H9 (cell line): ENCODE measurements at regions not wholly inside any gene's neighbourhood (a gene's known extent, or its start where the extent isn't known, plus 50 kb on each side); places are given as distances from the start of the nearest gene placed in this dataset.

Source experiments
- DNase-seq: peaks from one replicate; pipeline ENCODE4 v3.0.0-alpha.2; 2017
- H2AFZ ChIP-seq: one replicate; pipeline ENCODE4 v1.6.1; 2013; ENCODE audit warnings: mild to moderate bottlenecking, low read length, control low read depth, moderate library complexity
- H2AK5ac ChIP-seq: 2 replicates; pipeline ENCODE4 v1.6.1; 2013; ENCODE audit warnings: low read length, control low read depth, mixed read lengths; ENCODE audit not compliant: insufficient read length
- H2BK120ac ChIP-seq: one replicate; pipeline ENCODE4 v1.6.1; 2013; ENCODE audit warnings: low read depth, mild to moderate bottlenecking, low read length, control low read depth, inconsistent platforms; ENCODE audit not compliant: poor library complexity, severe bottlenecking
- H2BK12ac ChIP-seq: 2 replicates; pipeline ENCODE4 v1.6.1; 2013; ENCODE audit warnings: low read length, control low read depth, mixed read lengths, low read depth; ENCODE audit not compliant: insufficient read length
- H2BK15ac ChIP-seq: 2 replicates; pipeline ENCODE4 v1.6.1; 2013; ENCODE audit warnings: low read depth, low read length, control low read depth
- H2BK20ac ChIP-seq: one replicate; pipeline ENCODE4 v1.6.1; 2013; ENCODE audit warnings: low read depth, mild to moderate bottlenecking, low read length, control low read depth, inconsistent platforms; ENCODE audit not compliant: poor library complexity, severe bottlenecking
- H2BK5ac ChIP-seq: 2 replicates; pipeline ENCODE4 v1.6.1; 2013; ENCODE audit warnings: low read length, control low read depth, mixed read lengths; ENCODE audit not compliant: insufficient read length
- H3K14ac ChIP-seq: 2 replicates; pipeline ENCODE4 v1.6.1; 2013; ENCODE audit warnings: low read length, control low read depth; ENCODE audit not compliant: insufficient read depth
- H3K18ac ChIP-seq: 2 replicates; pipeline ENCODE4 v1.6.1; 2013; ENCODE audit warnings: low read depth, mild to moderate bottlenecking, mixed read lengths, low read length, control low read depth; ENCODE audit not compliant: insufficient read length
- H3K23ac ChIP-seq: 2 replicates; pipeline ENCODE4 v1.6.1; 2013; ENCODE audit warnings: low read length, control low read depth, mixed read lengths, low read depth; ENCODE audit not compliant: insufficient read length
- H3K23me2 ChIP-seq: 2 replicates; pipeline ENCODE4 v1.6.1; 2013; ENCODE audit warnings: low read depth, mild to moderate bottlenecking, mixed read lengths, low read length, control low read depth; ENCODE audit not compliant: insufficient read length, poor library complexity, severe bottlenecking
- H3K27ac ChIP-seq: 2 replicates; pipeline ENCODE4 v1.5.1; 2013; ENCODE audit warnings: low read length, control low read depth, mixed read lengths, low read depth; ENCODE audit not compliant: insufficient read length
- H3K27me3 ChIP-seq: 2 replicates; pipeline ENCODE4 v1.6.1; 2013; ENCODE audit warnings: low read length, control low read depth, inconsistent platforms; ENCODE audit not compliant: insufficient read depth
- H3K4ac ChIP-seq: 2 replicates; pipeline ENCODE4 v1.6.1; 2013; ENCODE audit warnings: low read depth, mild to moderate bottlenecking, control low read depth, inconsistent platforms, low read length, moderate library complexity
- H3K4me1 ChIP-seq: 2 replicates; pipeline ENCODE4 v1.6.1; 2013; ENCODE audit warnings: low read length, control low read depth, inconsistent platforms; ENCODE audit not compliant: insufficient read depth
- H3K4me2 ChIP-seq: 2 replicates; pipeline ENCODE4 v1.6.1; 2013; ENCODE audit warnings: low read length, control low read depth, mixed read lengths; ENCODE audit not compliant: insufficient read length, insufficient read depth
- H3K56ac ChIP-seq: 2 replicates; pipeline ENCODE4 v1.6.1; 2013; ENCODE audit warnings: low read depth, mild to moderate bottlenecking, mixed read lengths, low read length, control low read depth; ENCODE audit not compliant: insufficient read length
- H3K79me1 ChIP-seq: 2 replicates; pipeline ENCODE4 v1.6.1; 2013; ENCODE audit warnings: low read depth, mild to moderate bottlenecking, moderate library complexity, low read length, control low read depth, inconsistent platforms; ENCODE audit not compliant: insufficient read depth, poor library complexity, severe bottlenecking
- H3K79me2 ChIP-seq: 2 replicates; pipeline ENCODE4 v1.6.1; 2013; ENCODE audit warnings: low read length, control low read depth, inconsistent platforms; ENCODE audit not compliant: insufficient read depth
- H3K9ac ChIP-seq: 2 replicates; pipeline ENCODE4 v1.6.1; 2013; ENCODE audit warnings: low read length, control low read depth, mixed read lengths; ENCODE audit not compliant: insufficient read length; ENCODE audit errors: extremely low read depth
- H3K9me3 ChIP-seq: one replicate; pipeline ENCODE4 v1.6.1; 2013; ENCODE audit warnings: low read depth, low read length, inconsistent platforms; ENCODE audit not compliant: control insufficient read depth
- H3T11ph ChIP-seq: one replicate; pipeline ENCODE4 v1.6.1; 2013; ENCODE audit warnings: mild to moderate bottlenecking, low read length, control low read depth, inconsistent platforms
- H4K20me1 ChIP-seq: one replicate; pipeline ENCODE4 v1.6.1; 2013; ENCODE audit not compliant: control insufficient read depth, insufficient read length, insufficient read depth
- H4K5ac ChIP-seq: 2 replicates; pipeline ENCODE4 v1.6.1; 2013; ENCODE audit warnings: low read depth, mild to moderate bottlenecking, mixed read lengths, low read length, control low read depth; ENCODE audit not compliant: insufficient read length
- H4K8ac ChIP-seq: replicated peaks from 2 replicates; pipeline ENCODE4 v1.6.1; 2013; ENCODE audit warnings: low read length, control low read depth, mixed read lengths, low read depth; ENCODE audit not compliant: insufficient read length
- H4K91ac ChIP-seq: 2 replicates; pipeline ENCODE4 v1.6.1; 2013; ENCODE audit warnings: low read depth, mild to moderate bottlenecking, moderate library complexity, mixed read lengths, low read length, control low read depth; ENCODE audit not compliant: insufficient read length
- H3K27ac Mint-ChIP-seq, 3 experiments: 2 replicates in 2 of 3; 3 replicates in 1 of 3; pipeline ENCODE4 v1.8.0; 2020 to 2021; ENCODE audit warnings: mixed read lengths in 3 of 3, mild to moderate bottlenecking in 1 of 3, moderate library complexity in 1 of 3
- H3K27me3 Mint-ChIP-seq: 2 replicates; pipeline ENCODE4 v1.8.0; 2021; ENCODE audit warnings: low read depth, mild to moderate bottlenecking, moderate library complexity, mixed read lengths
- H3K36me3 Mint-ChIP-seq, 3 experiments: 2 replicates in 2 of 3; 3 replicates in 1 of 3; pipeline ENCODE4 v1.8.0; 2020 to 2021; ENCODE audit warnings: low read depth in 3 of 3, mixed read lengths in 3 of 3; ENCODE audit not compliant: insufficient read depth in 1 of 3
- H3K4me1 Mint-ChIP-seq, 2 experiments: 2 replicates each; pipeline ENCODE4 v1.8.0; 2020; ENCODE audit warnings: mixed read lengths in 2 of 2
- H3K4me3 Mint-ChIP-seq, 2 experiments: 2 replicates in 1 of 2; 3 replicates in 1 of 2; pipeline ENCODE4 v1.8.0; 2020 to 2021; ENCODE audit warnings: mild to moderate bottlenecking in 2 of 2, mixed read lengths in 2 of 2, moderate library complexity in 1 of 2
- H3K9me3 Mint-ChIP-seq, 2 experiments: 2 replicates in 1 of 2; 3 replicates in 1 of 2; pipeline ENCODE4 v1.8.0; 2020; ENCODE audit warnings: mild to moderate bottlenecking in 2 of 2, mixed read lengths in 2 of 2, moderate library complexity in 1 of 2
- WGBS: extraction: QIAGEN DNeasy Blood & Tissue Kit; methylation state at CpG from one replicate; pipeline ENCODE4 v1.1.7; 2013; ENCODE audit warnings: missing lambda C conversion rate, low lambda C conversion rate, mixed read lengths; ENCODE audit not compliant: insufficient read length; ENCODE audit errors: extremely low coverage; 5-methylcytosine and 5-hydroxymethylcytosine counted together
- TF ChIP-seq, protein P1 (sequence below): fragments of 200-600 bp; sonication (generic); conservative IDR thresholded peaks from 3 replicates; pipeline ENCODE4 v1.8.0; 2021; ENCODE audit warnings: antibody characterized with exemption, mild to moderate bottlenecking

DNA sequence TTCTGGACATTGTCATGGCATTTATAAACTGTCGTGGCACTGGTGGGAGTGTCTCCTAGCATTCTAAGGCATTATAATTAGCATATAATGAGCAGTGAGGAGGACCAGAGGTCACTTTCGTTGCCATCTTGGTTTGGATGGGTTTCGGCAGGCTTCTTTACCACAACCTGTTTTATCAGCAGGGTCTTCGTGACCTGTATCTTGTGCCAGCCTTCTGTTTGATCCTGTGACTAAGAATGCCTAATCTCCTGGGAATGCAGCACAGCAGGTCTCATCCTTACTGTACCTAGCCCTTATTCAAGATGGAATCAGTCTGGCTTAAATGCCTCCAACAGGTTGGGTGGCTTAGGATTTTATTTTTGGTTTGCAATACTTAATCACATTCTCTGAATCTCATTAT lies 142.7 kb upstream of the GGTLC1 start:
- DNase-seq: no peak
- Mint-ChIP-seq H3K4me1 (peaks cover 33 to 36% of the 10 kb centered on the region in 2 experiments), H3K36me3 (no peaks in the 10 kb centered on the region), H3K27me3 (peaks cover 1% of the 10 kb centered on the region; the same call in 1 of the 2 replicates), H3K27ac (no peak overlapping the region), H3K9me3 (peaks cover 0 to 3% of the 10 kb centered on the region in 2 experiments; a peak in 2 of 5 replicates), H3K4me3 (no peak overlapping the region)
- Histone ChIP-seq H3K4ac (no peak overlapping the region), H2AK5ac (no peak overlapping the region), H2BK15ac (no peak overlapping the region), H3K9ac (no peak overlapping the region), H4K20me1 (no peaks in the 10 kb centered on the region), H3K27me3 (no peaks in the 10 kb centered on the region), H4K8ac (no peak overlapping the region), H3K14ac (no peak overlapping the region), H3K23me2 (no peaks in the 10 kb centered on the region), H3K4me1 (peaks cover 3% of the 10 kb centered on the region; the same call in 1 of the 2 replicates), H4K5ac (no peak overlapping the region), H2BK20ac (no peak overlapping the region), H3K56ac (no peak overlapping the region), H3T11ph (no peak overlapping the region), H3K9me3 (no peaks in the 10 kb centered on the region), H3K4me2 (no peak overlapping the region), H3K27ac (no peak overlapping the region), H3K79me1 (no peaks in the 10 kb centered on the region), H3K79me2 (no peaks in the 10 kb centered on the region), H2AFZ (no peak overlapping the region), H3K23ac (no peak overlapping the region), H2BK12ac (no peak overlapping the region), H2BK120ac (no peak overlapping the region), H3K18ac (no peak overlapping the region), H2BK5ac (no peak overlapping the region), H4K91ac (no peak overlapping the region)
- TF ChIP-seq, protein P1, sequence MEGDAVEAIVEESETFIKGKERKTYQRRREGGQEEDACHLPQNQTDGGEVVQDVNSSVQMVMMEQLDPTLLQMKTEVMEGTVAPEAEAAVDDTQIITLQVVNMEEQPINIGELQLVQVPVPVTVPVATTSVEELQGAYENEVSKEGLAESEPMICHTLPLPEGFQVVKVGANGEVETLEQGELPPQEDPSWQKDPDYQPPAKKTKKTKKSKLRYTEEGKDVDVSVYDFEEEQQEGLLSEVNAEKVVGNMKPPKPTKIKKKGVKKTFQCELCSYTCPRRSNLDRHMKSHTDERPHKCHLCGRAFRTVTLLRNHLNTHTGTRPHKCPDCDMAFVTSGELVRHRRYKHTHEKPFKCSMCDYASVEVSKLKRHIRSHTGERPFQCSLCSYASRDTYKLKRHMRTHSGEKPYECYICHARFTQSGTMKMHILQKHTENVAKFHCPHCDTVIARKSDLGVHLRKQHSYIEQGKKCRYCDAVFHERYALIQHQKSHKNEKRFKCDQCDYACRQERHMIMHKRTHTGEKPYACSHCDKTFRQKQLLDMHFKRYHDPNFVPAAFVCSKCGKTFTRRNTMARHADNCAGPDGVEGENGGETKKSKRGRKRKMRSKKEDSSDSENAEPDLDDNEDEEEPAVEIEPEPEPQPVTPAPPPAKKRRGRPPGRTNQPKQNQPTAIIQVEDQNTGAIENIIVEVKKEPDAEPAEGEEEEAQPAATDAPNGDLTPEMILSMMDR: no peak
- WGBS: no CpG with 5 or more reads among the region's 4 CpGs
